ENCODE measurements at regions not wholly inside any gene's neighbourhood (a gene's known extent, or its start where the extent isn't known, plus 50 kb on each side); places are given as distances from the start of the nearest gene placed in this dataset.
"Not testable (repeated sequence)": the region's sequence is repeated elsewhere in the genome, so short reads cannot be mapped to it uniquely, and the experiment has no call there.

- no peak for TF ChIP-seq CTCF (conservative IDR thresholded peaks at IDR 0.05)
- no peak for TF ChIP-seq ZFX (IDR thresholded peaks at IDR 0.05)
- H3K27ac ChIP-seq, result no peak overlapping the region
Observed at GRCh38 chr10:35933491-35933890, 291.4 kb upstream of the FZD8 start.

GRCh38 chr10:35929962-35930361 lies 287.9 kb upstream of the FZD8 start:
- not testable (repeated sequence) for H3K27ac ChIP-seq

GRCh38 chr10:35928748-35929147 lies 286.7 kb upstream of the FZD8 start:
- no peak overlapping the region for H3K27ac ChIP-seq
- TF ChIP-seq CTCF (conservative IDR thresholded peaks at IDR 0.05) (no peak), ZFX (IDR thresholded peaks at IDR 0.05) (no peak)

GRCh38 chr10:35927990-35928488 lies 285.9 kb upstream of the FZD8 start:
- no peak for TF ChIP-seq ZFX (IDR thresholded peaks at IDR 0.05)
- TF ChIP-seq CTCF (conservative IDR thresholded peaks at IDR 0.05), result no peak
- H3K27ac ChIP-seq, result no peak overlapping the region

GRCh38 chr10:35927341-35927740 lies 285.2 kb upstream of the FZD8 start:
- H3K27ac ChIP-seq, result no peak overlapping the region

GRCh38 chr10:35926846-35927245 lies 284.8 kb upstream of the FZD8 start:
- no peak overlapping the region for H3K27ac ChIP-seq
- no peak for TF ChIP-seq CTCF (conservative IDR thresholded peaks at IDR 0.05)
- no peak for TF ChIP-seq ZFX (IDR thresholded peaks at IDR 0.05)

More at GRCh38 chr10:35927341-35927740, 285.2 kb upstream of the FZD8 start:
- TF ChIP-seq CTCF (conservative IDR thresholded peaks at IDR 0.05) (no peak), ZFX (IDR thresholded peaks at IDR 0.05) (no peak)

GRCh38 chr10:35925493-35925892 lies 283.4 kb upstream of the FZD8 start:
- TF ChIP-seq CTCF (conservative IDR thresholded peaks at IDR 0.05), result no peak
- no peak for TF ChIP-seq ZFX (IDR thresholded peaks at IDR 0.05)
- H3K27ac ChIP-seq, result no peak overlapping the region

GRCh38 chr10:35924759-35925158 lies 282.7 kb upstream of the FZD8 start:
- no peak overlapping the region for H3K27ac ChIP-seq
- TF ChIP-seq CTCF (conservative IDR thresholded peaks at IDR 0.05), result no peak
- TF ChIP-seq ZFX (IDR thresholded peaks at IDR 0.05), result no peak

All from C4-2B (cell line).